Fibroblast of mammary gland (primary cell): ENCODE measurements at regions not wholly inside any gene's neighbourhood (a gene's known extent, or its start where the extent isn't known, plus 50 kb on each side); places are given as distances from the start of the nearest gene placed in this dataset.

ENCODE experiments used
- DNase-seq: peaks from one replicate; pipeline ENCODE4 v3.0.0-alpha.2; 2010; ENCODE audit warnings: low read depth
- H3K4me3 ChIP-seq: 2 replicates; pipeline ENCODE4 v1.5.1; 2011; ENCODE audit warnings: low read depth, mild to moderate bottlenecking, low read length, moderate library complexity; ENCODE audit not compliant: control insufficient read depth
- TF ChIP-seq, protein P1 (sequence below): conservative IDR thresholded peaks from 2 replicates; pipeline ENCODE4 v1.5.1; 2011; ENCODE audit warnings: low read depth, low read length, inconsistent platforms; ENCODE audit not compliant: control insufficient read depth, insufficient read depth

DNA sequence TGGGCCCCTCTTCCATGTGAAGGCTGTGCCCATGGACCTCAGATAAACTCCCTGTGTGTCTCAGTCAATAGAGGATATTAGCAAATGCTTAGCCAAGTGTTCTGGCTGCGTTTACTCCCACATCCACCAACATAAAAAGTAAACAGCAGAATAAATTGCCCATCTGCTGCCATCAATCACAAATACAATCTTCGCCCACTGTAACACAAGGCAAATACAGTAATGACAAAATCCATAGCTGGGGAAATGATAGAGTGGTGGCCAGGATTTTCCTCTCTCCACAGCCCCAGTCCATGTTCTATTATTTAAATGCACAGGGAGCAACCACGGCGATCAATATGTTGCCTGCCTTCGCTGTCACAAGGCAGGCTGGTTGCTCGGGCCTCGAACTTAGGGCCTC, 376.5 kb downstream of the UQCRFS1 start:
- TF ChIP-seq, protein P1, sequence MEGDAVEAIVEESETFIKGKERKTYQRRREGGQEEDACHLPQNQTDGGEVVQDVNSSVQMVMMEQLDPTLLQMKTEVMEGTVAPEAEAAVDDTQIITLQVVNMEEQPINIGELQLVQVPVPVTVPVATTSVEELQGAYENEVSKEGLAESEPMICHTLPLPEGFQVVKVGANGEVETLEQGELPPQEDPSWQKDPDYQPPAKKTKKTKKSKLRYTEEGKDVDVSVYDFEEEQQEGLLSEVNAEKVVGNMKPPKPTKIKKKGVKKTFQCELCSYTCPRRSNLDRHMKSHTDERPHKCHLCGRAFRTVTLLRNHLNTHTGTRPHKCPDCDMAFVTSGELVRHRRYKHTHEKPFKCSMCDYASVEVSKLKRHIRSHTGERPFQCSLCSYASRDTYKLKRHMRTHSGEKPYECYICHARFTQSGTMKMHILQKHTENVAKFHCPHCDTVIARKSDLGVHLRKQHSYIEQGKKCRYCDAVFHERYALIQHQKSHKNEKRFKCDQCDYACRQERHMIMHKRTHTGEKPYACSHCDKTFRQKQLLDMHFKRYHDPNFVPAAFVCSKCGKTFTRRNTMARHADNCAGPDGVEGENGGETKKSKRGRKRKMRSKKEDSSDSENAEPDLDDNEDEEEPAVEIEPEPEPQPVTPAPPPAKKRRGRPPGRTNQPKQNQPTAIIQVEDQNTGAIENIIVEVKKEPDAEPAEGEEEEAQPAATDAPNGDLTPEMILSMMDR: no peak
- no peak for DNase-seq
- no peak overlapping the region for H3K4me3 ChIP-seq

DNA sequence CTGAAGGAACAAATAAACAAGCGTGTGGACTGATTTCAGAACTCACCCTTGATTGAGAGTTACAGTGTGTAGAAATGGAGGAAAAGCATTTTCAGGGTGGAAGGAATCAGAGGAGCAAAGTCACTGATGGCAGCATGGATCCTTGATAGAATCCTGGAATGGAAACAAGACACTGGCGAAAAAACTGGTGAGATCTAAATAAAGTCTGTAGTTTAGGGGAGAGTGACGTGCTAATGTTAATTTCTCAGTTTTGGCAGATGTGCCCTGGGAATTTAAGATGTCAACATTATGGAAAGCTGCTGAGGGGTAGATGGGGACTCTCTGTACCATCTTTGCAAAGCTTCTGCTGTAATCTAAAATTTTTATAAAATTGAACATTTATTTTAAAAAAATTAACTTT, 378.0 kb downstream of the UQCRFS1 start:
- DNase-seq: no peak
- H3K4me3 ChIP-seq: no peak overlapping the region
- TF ChIP-seq, protein P1: no peak

DNA sequence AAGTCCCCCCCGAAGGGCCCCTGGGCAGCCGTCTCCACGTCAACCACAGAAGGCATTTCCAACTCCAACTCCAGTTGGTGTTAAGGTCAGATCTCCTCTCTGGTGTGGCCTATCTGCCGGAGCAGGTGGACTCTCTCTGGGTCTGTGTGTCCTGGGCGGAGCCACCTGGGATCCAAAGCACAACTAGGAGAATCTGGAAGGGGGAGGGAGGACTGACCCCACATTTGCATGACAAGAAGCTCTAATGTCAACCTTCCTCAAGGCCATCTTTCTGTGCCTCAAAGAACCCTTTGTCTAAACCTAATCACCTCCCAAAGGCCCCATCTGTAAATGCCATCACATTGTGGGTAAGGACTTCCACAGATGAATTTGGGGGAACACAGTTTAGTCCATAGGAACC, 381.5 kb downstream of the UQCRFS1 start:
- no peak overlapping the region for H3K4me3 ChIP-seq
- DNase-seq: no peak
- TF ChIP-seq, protein P1: no peak

DNA sequence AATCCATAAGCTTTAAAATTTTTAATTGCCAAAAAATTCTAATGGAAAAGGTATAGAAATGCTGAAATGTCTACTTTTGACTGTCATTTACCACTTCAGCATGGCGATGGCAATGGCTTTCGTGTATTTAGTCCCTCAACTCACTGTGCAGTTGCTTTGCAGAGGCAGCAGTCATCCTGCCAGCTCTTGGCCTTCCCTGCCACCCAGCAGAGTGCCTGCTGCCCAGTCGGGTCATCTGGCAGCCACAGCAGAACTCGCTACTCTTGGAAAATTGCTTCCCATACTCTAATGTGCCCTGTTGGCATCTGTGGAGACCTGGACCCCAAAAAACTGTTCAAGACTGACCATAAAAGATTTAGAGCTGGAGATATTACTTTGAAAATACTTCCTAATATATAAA, 383.2 kb downstream of the UQCRFS1 start:
- DNase-seq: no peak
- TF ChIP-seq, protein P1: no peak
- H3K4me3 ChIP-seq: no peak overlapping the region

DNA sequence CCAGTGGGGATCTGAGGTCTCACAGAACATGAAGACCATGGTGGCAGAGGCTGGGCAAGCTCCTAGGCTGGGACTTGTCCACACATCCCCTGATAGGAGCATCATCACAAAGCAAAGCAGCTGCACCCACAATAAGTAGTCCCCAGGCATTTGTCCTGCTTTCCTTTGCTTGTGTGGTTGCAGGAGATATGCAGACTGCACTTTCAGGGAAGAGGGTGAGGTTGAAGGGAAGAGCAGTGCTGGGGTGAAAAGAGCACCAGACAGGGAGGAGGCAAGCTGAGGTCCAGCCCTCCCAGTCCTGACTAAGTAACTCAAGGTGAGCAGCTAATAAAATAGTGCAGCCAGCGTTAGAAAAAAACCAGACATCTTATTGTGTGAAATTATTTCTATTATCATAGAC, 383.6 kb downstream of the UQCRFS1 start:
- DNase-seq: no peak
- H3K4me3 ChIP-seq: no peak overlapping the region
- TF ChIP-seq, protein P1: no peak

DNA sequence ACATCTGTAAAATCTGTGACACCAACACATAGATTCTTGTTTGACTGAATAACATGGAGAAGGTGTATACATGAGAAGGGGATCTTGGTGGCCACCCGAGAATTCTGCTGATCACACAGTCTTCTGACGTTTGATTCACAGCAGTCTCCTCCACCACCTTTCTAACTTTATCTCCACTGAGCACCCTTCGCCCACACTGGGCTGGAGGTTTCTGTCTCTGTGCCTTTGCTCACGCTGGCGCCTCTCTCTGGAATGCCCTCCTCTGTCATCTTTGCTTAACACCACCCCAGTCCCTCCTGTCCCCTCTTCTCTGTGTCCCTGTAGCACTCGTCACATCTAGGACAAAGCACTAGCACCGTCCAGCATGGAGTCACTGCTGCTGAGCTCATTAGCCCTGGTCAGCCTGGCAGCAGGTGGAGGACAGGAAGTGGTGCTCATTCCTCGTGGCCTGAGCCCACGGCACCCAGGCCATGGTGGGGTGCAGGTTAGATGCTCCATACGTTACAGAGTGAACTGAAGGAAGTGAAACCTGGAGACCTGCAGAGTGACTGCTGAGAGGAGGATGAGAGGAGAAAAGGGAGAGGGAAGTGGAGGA, 384.6 kb downstream of the UQCRFS1 start:
- TF ChIP-seq, protein P1: no peak
- no peak for DNase-seq
- no peak overlapping the region for H3K4me3 ChIP-seq

DNA sequence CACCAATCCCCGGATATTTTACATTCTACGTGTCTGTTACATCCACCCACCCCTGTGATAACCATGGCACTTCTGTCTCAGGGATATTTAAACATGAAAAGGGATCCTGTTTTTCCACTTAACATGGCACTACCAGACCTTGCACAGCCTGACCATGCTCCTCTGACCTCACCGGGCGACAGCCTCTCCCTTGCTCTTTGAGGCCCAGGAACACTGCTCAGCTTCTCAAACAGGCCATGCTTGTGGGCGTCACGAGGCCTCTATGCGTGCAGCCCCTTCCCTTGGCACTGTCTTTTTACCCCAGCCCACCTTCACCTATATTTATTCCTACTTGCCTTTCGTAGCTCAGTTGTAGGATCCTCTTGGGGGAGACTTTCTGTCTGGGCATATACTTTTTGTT, 385.6 kb downstream of the UQCRFS1 start:
- no peak for DNase-seq
- H3K4me3 ChIP-seq: no peak overlapping the region
- TF ChIP-seq, protein P1: no peak
